WI38 (cell line): ENCODE measurements at regions not wholly inside any gene's neighbourhood (a gene's known extent, or its start where the extent isn't known, plus 50 kb on each side); places are given as distances from the start of the nearest gene placed in this dataset.
"Not testable (repeated sequence)": the region's sequence is repeated elsewhere in the genome, so short reads cannot be mapped to it uniquely, and the experiment has no call there.

Experiments used
- H3K4me3 ChIP-seq: 2 replicates; pipeline ENCODE4 v1.5.1; 2011; ENCODE audit warnings: low read depth, mild to moderate bottlenecking, control low read depth, low read length
- TF ChIP-seq, protein P1 (sequence below): IDR thresholded peaks from 2 replicates; pipeline ENCODE4 v1.5.1; 2012; ENCODE audit warnings: low read depth, mild to moderate bottlenecking, control low read depth, low read length

DNA sequence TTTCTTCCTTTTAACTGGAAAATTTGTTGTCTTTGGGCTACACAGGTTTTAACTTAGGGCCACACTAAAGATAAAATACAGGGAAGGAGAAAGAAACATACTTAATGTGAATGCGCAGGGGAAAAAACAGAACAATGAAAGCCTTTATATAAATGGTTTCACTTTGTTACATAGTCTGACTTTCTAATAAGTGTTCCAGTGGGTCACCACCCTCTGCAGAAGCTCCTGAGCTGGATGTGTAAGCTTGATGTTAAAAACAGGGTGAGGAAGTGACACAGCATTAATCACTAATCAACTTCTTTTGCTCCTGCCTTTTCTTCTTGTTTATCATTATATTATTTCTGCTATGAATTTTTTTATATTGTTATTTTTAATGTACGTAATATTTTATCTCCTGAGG is 445.6 kb upstream of the CA10 start:
- no peak overlapping the region for H3K4me3 ChIP-seq
- TF ChIP-seq, protein P1, sequence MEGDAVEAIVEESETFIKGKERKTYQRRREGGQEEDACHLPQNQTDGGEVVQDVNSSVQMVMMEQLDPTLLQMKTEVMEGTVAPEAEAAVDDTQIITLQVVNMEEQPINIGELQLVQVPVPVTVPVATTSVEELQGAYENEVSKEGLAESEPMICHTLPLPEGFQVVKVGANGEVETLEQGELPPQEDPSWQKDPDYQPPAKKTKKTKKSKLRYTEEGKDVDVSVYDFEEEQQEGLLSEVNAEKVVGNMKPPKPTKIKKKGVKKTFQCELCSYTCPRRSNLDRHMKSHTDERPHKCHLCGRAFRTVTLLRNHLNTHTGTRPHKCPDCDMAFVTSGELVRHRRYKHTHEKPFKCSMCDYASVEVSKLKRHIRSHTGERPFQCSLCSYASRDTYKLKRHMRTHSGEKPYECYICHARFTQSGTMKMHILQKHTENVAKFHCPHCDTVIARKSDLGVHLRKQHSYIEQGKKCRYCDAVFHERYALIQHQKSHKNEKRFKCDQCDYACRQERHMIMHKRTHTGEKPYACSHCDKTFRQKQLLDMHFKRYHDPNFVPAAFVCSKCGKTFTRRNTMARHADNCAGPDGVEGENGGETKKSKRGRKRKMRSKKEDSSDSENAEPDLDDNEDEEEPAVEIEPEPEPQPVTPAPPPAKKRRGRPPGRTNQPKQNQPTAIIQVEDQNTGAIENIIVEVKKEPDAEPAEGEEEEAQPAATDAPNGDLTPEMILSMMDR = no peak

DNA sequence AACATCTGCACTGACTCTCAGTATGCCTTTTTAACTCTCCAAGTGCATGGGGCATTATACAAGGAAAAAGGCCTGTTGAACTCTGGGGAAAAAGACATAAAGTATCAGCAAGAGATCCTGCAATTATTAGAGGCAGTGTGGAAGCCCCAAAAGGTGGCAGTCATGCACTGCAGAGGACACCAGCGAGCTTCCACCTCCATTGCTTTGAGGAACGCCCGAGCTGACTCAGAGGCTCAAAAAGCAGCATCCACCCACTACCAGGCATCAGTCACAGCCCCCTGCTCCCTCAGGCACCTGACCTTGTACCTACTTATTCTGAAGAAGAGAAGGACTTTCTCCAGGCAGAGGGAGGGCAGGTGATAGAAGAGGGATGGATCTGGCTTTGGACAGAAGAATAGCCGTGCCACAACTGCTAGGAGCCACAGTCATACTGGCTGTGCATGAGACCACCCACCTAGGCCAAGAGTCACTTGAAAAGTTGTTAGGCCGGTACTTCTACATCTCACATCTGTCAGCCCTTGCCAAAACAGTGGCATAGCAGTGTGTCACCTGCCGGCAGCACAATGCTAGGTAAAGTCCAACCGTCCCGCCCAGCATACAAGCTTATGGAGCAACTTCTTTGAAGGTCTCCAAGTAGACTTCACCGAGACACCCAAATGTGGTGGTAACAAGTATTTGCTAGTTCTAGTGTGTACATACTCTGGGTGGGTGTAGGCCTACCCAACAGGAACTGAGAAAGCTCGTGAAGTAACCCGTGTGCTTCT is 439.1 kb upstream of the CA10 start:
- not testable (repeated sequence) for H3K4me3 ChIP-seq

DNA sequence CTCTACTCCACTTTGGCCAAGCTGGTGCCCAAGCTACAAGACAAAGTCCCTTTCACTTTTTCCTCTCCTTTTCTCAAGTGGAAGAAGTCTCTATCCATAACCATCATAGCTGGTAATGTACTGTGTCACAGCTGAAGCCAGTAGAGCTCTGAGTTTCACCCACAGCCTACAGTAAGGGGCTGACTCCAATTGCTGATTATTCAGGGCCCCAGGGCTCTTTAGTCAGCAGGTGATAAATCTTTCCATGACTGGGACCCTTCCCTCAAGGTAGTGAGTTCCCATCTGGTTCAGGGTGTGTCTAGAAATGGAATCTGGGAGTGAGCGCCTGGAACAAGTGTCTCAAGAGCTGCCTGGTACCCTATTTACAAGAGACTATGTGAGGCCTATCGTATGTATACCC is 436.0 kb upstream of the CA10 start:
- no peak overlapping the region for H3K4me3 ChIP-seq
- TF ChIP-seq, protein P1 = no peak

GRCh38 chr17:52546990-52547389 is 388.5 kb upstream of the CA10 start:
- TF ChIP-seq, protein P1 = no peak
- no peak overlapping the region for H3K4me3 ChIP-seq

- H3K4me3 ChIP-seq = no peak overlapping the region
Observed at GRCh38 chr17:52546493-52546892, 388.0 kb upstream of the CA10 start.

GRCh38 chr17:52537421-52537820 is 378.9 kb upstream of the CA10 start:
- no peak overlapping the region for H3K4me3 ChIP-seq
- TF ChIP-seq, protein P1 = no peak

More at GRCh38 chr17:52546493-52546892, 388.0 kb upstream of the CA10 start:
- TF ChIP-seq, protein P1 = no peak

GRCh38 chr17:52536489-52536888 is 378.0 kb upstream of the CA10 start:
- TF ChIP-seq, protein P1 = no peak
- no peak overlapping the region for H3K4me3 ChIP-seq

- H3K4me3 ChIP-seq = no peak overlapping the region
- TF ChIP-seq, protein P1 = no peak
Observed at GRCh38 chr17:52532373-52532772, 373.9 kb upstream of the CA10 start.
